HepG2 (cell line): ENCODE measurements at regions not wholly inside any gene's neighbourhood (a gene's known extent, or its start where the extent isn't known, plus 50 kb on each side); places are given as distances from the start of the nearest gene placed in this dataset.

ENCODE experiments used
- ATAC-seq: fragments of 200-7000 bp; cut with Tn5 transposase; 3 replicates; pipeline ENCODE4 v1.9.1; 2020; ENCODE audit warnings: mild to moderate bottlenecking, moderate library complexity
- BruUV-seq: library from RNA; stranded (reverse); fragments of 400-500 nt; replicated peaks from 2 replicates; lab custom pipeline; 2021; lab: Mats Ljungman, UMichigan
- CTCF ChIA-PET: fragments of 300-600 bp; formaldehyde crosslinking; extraction: SDS; loops from one replicate; lab custom pipeline; 2021; ENCODE audit warnings: low total read pairs, inconsistent platforms, low intra/inter-chr PET ratio; lab: Yijun Ruan, JAX
- POLR2A ChIA-PET: fragments of 350-600 bp; sonication (Branson Sonifier 250); formaldehyde crosslinking; loops from one replicate; lab custom pipeline; 2020; ENCODE audit warnings: antibody characterized with exemption, inconsistent platforms; lab: Yijun Ruan, JAX
- DNase-seq: peaks from one replicate; pipeline ENCODE4 v3.0.0-alpha.2; 2015; ENCODE audit warnings: low spot score
- FAIRE-seq: peaks from 3 replicates; lab custom pipeline; 2011; peaks lifted over from hg19 to GRCh38; lab: Jason Lieb, UNC
- H2AFZ ChIP-seq: one replicate; pipeline ENCODE4 v1.6.1; 2011; ENCODE audit warnings: low read length, inconsistent platforms
- H3K27ac ChIP-seq: fragments of 300-600 bp; 3 replicates; pipeline ENCODE4 v1.8.0; 2011; ENCODE audit warnings: mixed run types, mild to moderate bottlenecking, mixed read lengths, low read length, inconsistent platforms; ENCODE audit not compliant: insufficient read depth; ENCODE audit errors: extremely low read length
- H3K27me3 ChIP-seq, 2 experiments: fragments of 200-600 bp in 1 of 2; 2 replicates in 1 of 2; 3 replicates in 1 of 2; pipeline versions ENCODE4 v1.6.0 to v1.8.0; 2011; ENCODE audit warnings: low read length in 2 of 2, mild to moderate bottlenecking in 2 of 2, moderate library complexity in 2 of 2, inconsistent platforms in 1 of 2; ENCODE audit not compliant: insufficient read depth in 2 of 2, control insufficient read depth in 1 of 2
- H3K36me3 ChIP-seq, 2 experiments: fragments of 200-600 bp in 1 of 2; replicated peaks in 1 of 2; 2 replicates in 1 of 2; 3 replicates in 1 of 2; pipeline versions ENCODE4 v1.5.1 to v1.8.0; 2011; ENCODE audit warnings: low read length in 2 of 2, inconsistent platforms in 1 of 2; ENCODE audit not compliant: insufficient read depth in 2 of 2, control insufficient read depth in 1 of 2
- H3K4me1 ChIP-seq: 2 replicates; pipeline ENCODE4 v1.5.1; 2012; ENCODE audit warnings: low read length, inconsistent platforms; ENCODE audit not compliant: insufficient read depth
- H3K4me2 ChIP-seq: 2 replicates; pipeline ENCODE4 v1.6.0; 2011; ENCODE audit warnings: low read depth, low read length, inconsistent platforms
- H3K4me3 ChIP-seq, 3 experiments: fragments of 200-600 bp in 1 of 3; sonication (generic), shearing (Covaris generic) in 1 of 3; replicated peaks in 1 of 3; 2 replicates each; pipeline ENCODE4 v1.5.1; 2011 to 2016; ENCODE audit warnings: low read length in 3 of 3, inconsistent platforms in 2 of 3, low read depth in 2 of 3, mild to moderate bottlenecking in 2 of 3, control low read depth in 1 of 3, mixed read lengths in 1 of 3; ENCODE audit not compliant: insufficient read depth in 1 of 3
- H3K79me2 ChIP-seq: one replicate; pipeline ENCODE4 v1.6.1; 2011; ENCODE audit warnings: low read length, inconsistent platforms; ENCODE audit not compliant: insufficient read depth
- H3K9ac ChIP-seq: 2 replicates; pipeline ENCODE4 v1.6.0; 2011; ENCODE audit warnings: mild to moderate bottlenecking, low read depth, low read length, inconsistent platforms; ENCODE audit not compliant: insufficient read depth
- H3K9me3 ChIP-seq: 2 replicates; pipeline ENCODE4 v1.5.1; 2012; ENCODE audit warnings: mild to moderate bottlenecking, low read length
- H4K20me1 ChIP-seq: 2 replicates; pipeline ENCODE4 v1.6.0; 2011; ENCODE audit warnings: inconsistent platforms, mild to moderate bottlenecking, low read length, moderate library complexity; ENCODE audit not compliant: insufficient read depth
- CHD2 ChIP-seq: IDR thresholded peaks from 2 replicates; pipeline ENCODE4 v1.6.1; 2011; ENCODE audit warnings: low read depth, low read length, improper control_type of control experiment
- FOSL2 ChIP-seq: sonication (generic); formaldehyde crosslinking; IDR thresholded peaks from 2 replicates; pipeline ENCODE4 v1.4.0; 2020; ENCODE audit warnings: missing genetic modification reagents
- GTF3A ChIP-seq: sonication (generic); formaldehyde crosslinking; conservative IDR thresholded peaks from 2 replicates; pipeline ENCODE4 v1.4.0; 2020; ENCODE audit warnings: mild to moderate bottlenecking, missing genetic modification reagents
- POGZ ChIP-seq: sonication (generic); formaldehyde crosslinking; IDR thresholded peaks from 2 replicates; pipeline ENCODE4 v1.4.0; 2020; ENCODE audit warnings: mild to moderate bottlenecking, missing genetic modification reagents
- SYNCRIP ChIP-seq: fragments of 200-400 bp; formaldehyde crosslinking; IDR thresholded peaks from 2 replicates; pipeline ENCODE4 v1.6.1; 2018; ENCODE audit warnings: mild to moderate bottlenecking, low read depth, low read length; ENCODE audit not compliant: insufficient read depth
- TEAD3 ChIP-seq: optimal IDR thresholded peaks from 2 replicates; pipeline ENCODE3; 2016; ENCODE audit warnings: borderline replicate concordance
- USF2 ChIP-seq, 2 experiments: sonication (generic) in 1 of 2; formaldehyde crosslinking in 1 of 2; IDR thresholded peaks; 2 replicates each; pipeline versions ENCODE4 v1.5.1 to v1.6.1; 2011 to 2020; ENCODE audit warnings: borderline replicate concordance in 1 of 2, low read depth in 1 of 2, low read length in 1 of 2, mild to moderate bottlenecking in 1 of 2, missing genetic modification reagents in 1 of 2, moderate library complexity in 1 of 2
- ZNF670 ChIP-seq: sonication (generic); formaldehyde crosslinking; IDR thresholded peaks from 2 replicates; pipeline ENCODE4 v1.8.0; 2022; ENCODE audit warnings: mild to moderate bottlenecking, missing genetic modification reagents, borderline replicate concordance
- WGBS: methylation state at CpG from one replicate; pipeline ENCODE4 v1.1.6; 2017; ENCODE audit warnings: low lambda C conversion rate; 5-methylcytosine and 5-hydroxymethylcytosine counted together
- in situ Hi-C: cut with HindIII; loops from 2 replicates; pipeline ENCODE4 v1.10.0; 2017; ENCODE audit warnings: low pct_unique_long_range_greater_than_20kb; ENCODE audit not compliant: extremely low pct_ligation_motif_present
- intact Hi-C: fragments of 100-400 bp; cut with micrococcal nuclease; formaldehyde crosslinking; loops from one replicate; pipeline ENCODE4 v1.10.0; 2022; ENCODE audit not compliant: unreplicated experiment

GRCh38 chr16:25481636-25482035, 210.1 kb upstream of the HS3ST4 start:
- FAIRE-seq: no peak
- CTCF ChIA-PET: no interaction called here
- H3K79me2 ChIP-seq: no peaks in the 10 kb centered on the region

More at GRCh38 chr16:25481636-25482035, 210.1 kb upstream of the HS3ST4 start:
- BruUV-seq: no TSS peak
- DNase-seq (peak; percentile 8), ATAC-seq (no peak; the same call in 2 of the 3 replicates)
- no peaks in the 10 kb centered on the region for H4K20me1 ChIP-seq
- intact Hi-C loops (no loop called here), in situ Hi-C loops (no loop called here)
- no peak overlapping the region for H3K9ac ChIP-seq
- no peaks in the 10 kb centered on the region for H3K36me3 ChIP-seq
- no peak overlapping the region for H2AFZ ChIP-seq
- H3K4me2 ChIP-seq: no peak overlapping the region
- H3K4me3 ChIP-seq: no peak overlapping the region
- POLR2A ChIA-PET: no interaction called here
- no peaks in the 10 kb centered on the region for H3K4me1 ChIP-seq
- H3K27me3 ChIP-seq: no peaks in the 10 kb centered on the region
- H3K9me3 ChIP-seq: no peaks in the 10 kb centered on the region
- 0% methylated on average over 1 of the region's 1 CpG for WGBS
- H3K27ac ChIP-seq: no peak overlapping the region
- TF ChIP-seq ZNF670 (CRISPR knock-in tag): no peak
- no peak for TF ChIP-seq SYNCRIP
- no peak for TF ChIP-seq USF2 (IDR thresholded peaks at IDR 0.05; ENCODE audit: low read depth, low read length)
- no peak for TF ChIP-seq USF2 (CRISPR knock-in tag; IDR thresholded peaks at IDR 0.05; ENCODE audit: borderline replicate concordance)
- TF ChIP-seq TEAD3: peak; percentile 68
- no peak for TF ChIP-seq GTF3A
- peak; percentile 40; the same call in 1 of the 2 replicates for TF ChIP-seq FOSL2 (CRISPR knock-in tag)
- no peak for TF ChIP-seq POGZ (CRISPR knock-in tag)
- no peak for TF ChIP-seq CHD2
